ENCODE measurements at regions not wholly inside any gene's neighbourhood (a gene's known extent, or its start where the extent isn't known, plus 50 kb on each side); places are given as distances from the start of the nearest gene placed in this dataset.
A peak's percentile ranks its signal among the peaks of the same experiment; 100 is the strongest.

DNA sequence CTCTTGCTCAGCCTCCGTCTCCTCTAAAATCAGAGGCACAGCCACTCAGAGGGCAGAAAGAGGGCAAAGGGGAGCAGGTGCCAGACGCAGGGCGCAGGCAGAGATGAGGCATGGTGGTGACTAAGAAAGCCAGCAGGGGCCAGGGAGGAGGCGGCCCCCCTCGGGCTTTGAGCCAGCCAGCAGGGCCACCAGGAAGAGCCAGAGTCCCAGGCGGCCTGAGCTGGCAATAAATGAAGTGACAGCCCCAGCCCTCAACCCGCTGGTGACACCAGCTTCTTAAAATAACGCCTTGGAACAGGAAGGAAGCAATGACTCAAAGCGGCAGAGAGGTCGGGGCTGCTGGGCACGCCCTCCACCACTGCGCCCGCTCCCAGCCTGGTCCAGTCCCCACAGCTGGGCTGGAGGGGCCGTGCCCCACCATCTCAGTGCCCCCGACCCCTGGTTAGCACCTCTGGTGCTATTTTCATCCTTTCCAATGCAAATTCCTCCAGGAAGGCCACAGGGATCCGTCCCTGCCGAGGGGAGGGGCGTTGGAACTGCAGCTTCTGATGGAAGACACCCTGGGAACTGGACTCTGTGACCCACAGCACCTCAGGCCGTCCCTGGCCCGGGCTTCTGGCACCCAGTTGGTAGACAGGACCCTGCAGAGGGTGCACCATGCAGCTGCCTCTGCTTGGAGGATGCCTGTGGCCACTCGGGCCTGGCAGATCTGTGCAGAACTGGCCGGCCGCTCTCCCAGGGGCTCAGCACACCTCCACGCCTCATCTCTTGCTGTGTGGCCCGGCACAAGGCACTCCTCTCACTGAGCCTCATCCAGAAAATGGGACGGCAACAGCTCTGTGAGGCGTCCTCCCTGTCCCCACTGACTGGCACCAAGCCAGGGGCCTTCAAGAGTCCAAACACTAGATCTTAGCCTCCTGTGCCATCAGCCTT, 113.7 kb downstream of the NCOR2 start (continued):
- TF ChIP-seq, protein P1, sequence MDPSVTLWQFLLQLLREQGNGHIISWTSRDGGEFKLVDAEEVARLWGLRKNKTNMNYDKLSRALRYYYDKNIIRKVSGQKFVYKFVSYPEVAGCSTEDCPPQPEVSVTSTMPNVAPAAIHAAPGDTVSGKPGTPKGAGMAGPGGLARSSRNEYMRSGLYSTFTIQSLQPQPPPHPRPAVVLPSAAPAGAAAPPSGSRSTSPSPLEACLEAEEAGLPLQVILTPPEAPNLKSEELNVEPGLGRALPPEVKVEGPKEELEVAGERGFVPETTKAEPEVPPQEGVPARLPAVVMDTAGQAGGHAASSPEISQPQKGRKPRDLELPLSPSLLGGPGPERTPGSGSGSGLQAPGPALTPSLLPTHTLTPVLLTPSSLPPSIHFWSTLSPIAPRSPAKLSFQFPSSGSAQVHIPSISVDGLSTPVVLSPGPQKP (IDR thresholded peaks at IDR 0.05; ENCODE audit: low read depth, low read length), result peak; percentile 59; the same call in 1 of the 2 replicates
- TF ChIP-seq SREBF2 (IDR thresholded peaks at IDR 0.05; ENCODE audit: low read length) (no peak), POLR2AphosphoS5 (IDR thresholded peaks at IDR 0.05; ENCODE audit: low read length) (peak; percentile 60; the same call in 1 of the 2 replicates), NFYA (IDR thresholded peaks at IDR 0.05; ENCODE audit: borderline replicate concordance, low read depth, low read length) (no peak), TAF1 (IDR thresholded peaks at IDR 0.05; ENCODE audit: borderline replicate concordance, low read depth, low read length) (peak; percentile 39; the same call in 1 of the 2 replicates), RELA (IDR thresholded peaks at IDR 0.05; ENCODE audit: borderline replicate concordance, partially characterized antibody) (no peak), SIN3A (IDR thresholded peaks at IDR 0.05; ENCODE audit: low read depth, low read length) (no peak), E2F4 (IDR thresholded peaks at IDR 0.05; ENCODE audit: low read depth, low read length) (no peak), BRCA1 (IDR thresholded peaks at IDR 0.05; ENCODE audit: low read depth, low read length) (no peak), HCFC1 (IDR thresholded peaks at IDR 0.05; ENCODE audit: low read length) (no peak), PRDM15 (CRISPR knock-in tag; IDR thresholded peaks at IDR 0.05) (no peak), MYB (IDR thresholded peaks at IDR 0.05; ENCODE audit: borderline replicate concordance, low read depth, low read length) (no peak), BACH1 (IDR thresholded peaks at IDR 0.05; ENCODE audit: borderline replicate concordance) (peak; percentile 18; the same call in 1 of the 2 replicates), JUND (IDR thresholded peaks at IDR 0.05; ENCODE audit: low read depth, low read length) (peak; percentile 81), NKRF (conservative IDR thresholded peaks at IDR 0.05) (no peak; the same call in 1 of the 2 replicates), ZBTB33 (IDR thresholded peaks at IDR 0.05) (no peak), JUNB (IDR thresholded peaks at IDR 0.05) (peak; percentile 93)

Data from GM12878 (cell line).